ENCODE measurements at regions not wholly inside any gene's neighbourhood (a gene's known extent, or its start where the extent isn't known, plus 50 kb on each side); places are given as distances from the start of the nearest gene placed in this dataset.

- no peaks in the 10 kb centered on the region for H4K20me1 ChIP-seq (ENCODE audit: insufficient read depth, low read length)
- no peaks in the 10 kb centered on the region for H3K27me3 ChIP-seq (ENCODE audit: control insufficient read depth, insufficient read depth, low read length)
- no TSS peak for BruUV-seq (replicated peaks)
- no peak overlapping the region for H3K9ac ChIP-seq (ENCODE audit: low read depth, low read length)
- TF ChIP-seq SMC3 (IDR thresholded peaks at IDR 0.05; ENCODE audit: low read depth, low read length): no peak
- TF ChIP-seq, protein P1, sequence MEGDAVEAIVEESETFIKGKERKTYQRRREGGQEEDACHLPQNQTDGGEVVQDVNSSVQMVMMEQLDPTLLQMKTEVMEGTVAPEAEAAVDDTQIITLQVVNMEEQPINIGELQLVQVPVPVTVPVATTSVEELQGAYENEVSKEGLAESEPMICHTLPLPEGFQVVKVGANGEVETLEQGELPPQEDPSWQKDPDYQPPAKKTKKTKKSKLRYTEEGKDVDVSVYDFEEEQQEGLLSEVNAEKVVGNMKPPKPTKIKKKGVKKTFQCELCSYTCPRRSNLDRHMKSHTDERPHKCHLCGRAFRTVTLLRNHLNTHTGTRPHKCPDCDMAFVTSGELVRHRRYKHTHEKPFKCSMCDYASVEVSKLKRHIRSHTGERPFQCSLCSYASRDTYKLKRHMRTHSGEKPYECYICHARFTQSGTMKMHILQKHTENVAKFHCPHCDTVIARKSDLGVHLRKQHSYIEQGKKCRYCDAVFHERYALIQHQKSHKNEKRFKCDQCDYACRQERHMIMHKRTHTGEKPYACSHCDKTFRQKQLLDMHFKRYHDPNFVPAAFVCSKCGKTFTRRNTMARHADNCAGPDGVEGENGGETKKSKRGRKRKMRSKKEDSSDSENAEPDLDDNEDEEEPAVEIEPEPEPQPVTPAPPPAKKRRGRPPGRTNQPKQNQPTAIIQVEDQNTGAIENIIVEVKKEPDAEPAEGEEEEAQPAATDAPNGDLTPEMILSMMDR (conservative IDR thresholded peaks at IDR 0.05; ENCODE audit: low read depth, low read length): no peak
- TF ChIP-seq BHLHE40 (IDR thresholded peaks at IDR 0.05; ENCODE audit: low read depth, low read length): no peak
- no peak for TF ChIP-seq MXI1 (IDR thresholded peaks at IDR 0.05; ENCODE audit: borderline replicate concordance, low read depth, low read length)
- TF ChIP-seq MAFK (IDR thresholded peaks at IDR 0.05; ENCODE audit: low read depth, low read length): no peak
- no peak for TF ChIP-seq CEBPB (IDR thresholded peaks at IDR 0.05; ENCODE audit: low read depth, low read length)
- no peak for TF ChIP-seq NFE2L2 (IDR thresholded peaks at IDR 0.05; ENCODE audit: low read depth, low read length)
- no peaks in the 10 kb centered on the region for H3K36me3 ChIP-seq (ENCODE audit: control insufficient read depth, insufficient read depth, low read length)
- H2BK20ac ChIP-seq (ENCODE audit: low read depth, low read length): no peak overlapping the region
- no peak overlapping the region for H2BK15ac ChIP-seq (ENCODE audit: low read depth, low read length)
- no peaks in the 10 kb centered on the region for H3K9me1 ChIP-seq (ENCODE audit: insufficient read depth, low read length)
- ChIA-PET POLR2A (ENCODE audit: unreplicated experiment) (no interaction called here), CTCF (no interaction called here)
- dilution Hi-C loops (cut with HindIII; ENCODE audit: low sequenced_read_pairs, unreplicated experiment): no loop called here
- H2AFZ ChIP-seq (replicated peaks; ENCODE audit: low read length, poor library complexity): no peak overlapping the region
- H3K23ac ChIP-seq (ENCODE audit: low read depth, low read length): no peak overlapping the region
- no peak overlapping the region for H4K8ac ChIP-seq (ENCODE audit: low read depth in 2 of 2, low read length in 2 of 2)
- H3K4me2 ChIP-seq (ENCODE audit: low read depth, low read length): no peak overlapping the region
- H3K27ac ChIP-seq (ENCODE audit: insufficient read depth, low read length): no peak overlapping the region
- H2BK5ac ChIP-seq (ENCODE audit: low read depth, low read length, poor library complexity, severe bottlenecking): no peak overlapping the region
- no peak for ATAC-seq (ENCODE audit: low read depth)
- in situ Hi-C loops (cut with MboI; ENCODE audit: low sequenced_read_pairs): no loop called here
- no peak overlapping the region for H4K5ac ChIP-seq (ENCODE audit: low read depth, low read length)
- no peak overlapping the region for H2BK120ac ChIP-seq (ENCODE audit: low read depth, low read length)
- H3K4me3 ChIP-seq (ENCODE audit: insufficient read depth, low read depth, low read length): no peak overlapping the region
- H3K4me1 ChIP-seq (ENCODE audit: control insufficient read depth, insufficient read depth, low read length): no peaks in the 10 kb centered on the region
- no peak overlapping the region for H3K14ac ChIP-seq (replicated peaks; ENCODE audit: low read depth, low read length)
- no peak for DNase-seq
- intact Hi-C loops (cut with micrococcal nuclease): no loop called here
- no peak overlapping the region for H3K4ac ChIP-seq (ENCODE audit: low read depth, low read length)
- no peak overlapping the region for H3K18ac ChIP-seq (ENCODE audit: low read depth, low read length)
- no peak overlapping the region for H2AK9ac ChIP-seq (replicated peaks; ENCODE audit: low read depth, low read length, poor library complexity)
- no peaks in the 10 kb centered on the region for H3K79me1 ChIP-seq (ENCODE audit: low read depth in 1 of 2, low read length in 2 of 2)
- H3K9me3 ChIP-seq (ENCODE audit: control insufficient read depth, insufficient read depth, low read length): peaks cover 28% of the 10 kb centered on the region
- H3K56ac ChIP-seq (ENCODE audit: extremely low read depth, insufficient read depth, low read length): no peak overlapping the region
- H4K91ac ChIP-seq (ENCODE audit: insufficient read depth, low read depth, low read length): no peak overlapping the region
- no peak overlapping the region for H2AK5ac ChIP-seq (ENCODE audit: low read depth, low read length)
Measured at GRCh38 chr10:111515706-111516105, 438.9 kb downstream of the ADRA2A start.
